GM21529 (cell line): ENCODE measurements at regions not wholly inside any gene's neighbourhood (a gene's known extent, or its start where the extent isn't known, plus 50 kb on each side); places are given as distances from the start of the nearest gene placed in this dataset.

ENCODE experiments used
- ATAC-seq: cut with Tn5 transposase; IDR thresholded peaks from one replicate; pipeline ENCODE4 v1.9.1; 2021; ENCODE audit not compliant: unreplicated experiment

DNA sequence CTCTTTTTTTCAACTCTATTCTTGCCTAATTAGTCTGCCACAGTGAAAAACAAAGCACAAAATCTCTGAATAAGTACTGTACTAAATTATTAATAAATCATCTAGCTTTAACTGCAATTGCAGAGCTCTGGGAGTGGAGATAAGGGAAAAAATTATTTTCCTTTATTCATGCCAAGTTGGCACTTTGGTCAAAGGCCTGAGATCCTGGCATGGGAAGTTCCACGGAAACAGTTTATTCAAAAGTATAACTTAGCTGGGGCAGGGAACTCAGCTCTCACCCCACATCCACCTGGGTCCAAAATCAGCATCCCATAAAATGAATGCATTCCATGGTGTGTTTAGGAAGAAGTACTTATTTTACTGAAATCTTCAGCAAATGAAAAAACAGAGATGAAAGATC, 185.2 kb upstream of the APCDD1 start:
- no peak for ATAC-seq

DNA sequence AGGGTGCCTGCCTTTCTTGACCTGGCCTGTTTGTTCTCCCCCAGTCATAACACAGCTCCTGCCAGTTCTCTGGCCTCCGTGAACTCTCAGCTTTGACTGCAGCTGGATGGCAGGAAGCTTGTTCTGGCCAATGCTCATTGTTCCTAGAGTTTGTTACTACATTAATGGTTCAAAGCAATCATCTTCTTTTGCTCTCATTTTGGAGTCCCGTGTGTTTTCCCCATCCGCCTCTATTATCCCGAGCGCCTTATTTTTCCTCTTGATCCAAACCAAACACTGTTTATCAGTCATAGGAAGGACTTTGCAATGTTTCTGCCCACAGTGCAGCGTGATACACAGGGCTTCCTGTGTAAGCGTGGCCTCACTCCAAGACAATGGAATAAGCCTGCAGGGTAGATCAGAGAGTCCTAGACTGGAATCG, 184.3 kb upstream of the APCDD1 start:
- no peak for ATAC-seq

DNA sequence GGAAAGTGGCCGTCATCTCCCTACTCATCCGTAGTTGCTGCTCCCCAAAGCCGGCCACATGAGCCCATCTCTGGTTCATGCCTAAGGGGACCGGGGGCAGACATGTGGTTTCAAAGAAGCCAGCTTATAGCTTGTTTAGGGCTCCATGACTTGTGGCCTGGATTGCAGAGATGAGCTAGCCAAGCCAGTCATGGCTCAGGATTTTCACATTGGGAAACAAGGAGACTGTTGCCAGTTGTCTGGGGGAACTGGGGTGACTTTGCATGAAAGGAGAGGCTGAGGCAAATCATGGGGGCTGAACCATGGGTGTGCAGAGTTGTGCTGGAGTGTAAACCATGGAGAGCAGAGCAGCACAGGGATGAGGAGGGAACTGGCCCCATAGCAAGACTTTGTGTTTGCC, 183.0 kb upstream of the APCDD1 start:
- ATAC-seq, result no peak

GRCh38 chr18:10274301-10274700, 180.1 kb upstream of the APCDD1 start:
- ATAC-seq, result no peak

DNA sequence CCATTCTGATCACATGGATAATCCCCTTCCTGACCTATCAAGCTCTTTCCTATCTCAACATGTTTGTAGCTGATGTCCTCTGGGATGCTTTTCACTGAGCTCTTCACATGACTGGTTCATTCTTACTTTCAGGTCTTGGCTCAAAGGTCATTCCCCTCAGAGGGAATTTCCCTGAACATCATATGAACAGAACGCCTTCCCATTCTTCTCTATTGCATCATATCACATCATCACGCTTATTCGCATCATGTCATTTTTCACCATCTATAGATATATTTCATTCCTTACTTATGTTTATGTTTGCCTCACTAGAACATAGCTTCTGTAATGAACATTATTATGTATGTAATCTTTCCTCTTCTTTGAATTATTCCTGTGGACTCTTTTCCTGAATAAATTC, 178.9 kb upstream of the APCDD1 start:
- ATAC-seq, result no peak

DNA sequence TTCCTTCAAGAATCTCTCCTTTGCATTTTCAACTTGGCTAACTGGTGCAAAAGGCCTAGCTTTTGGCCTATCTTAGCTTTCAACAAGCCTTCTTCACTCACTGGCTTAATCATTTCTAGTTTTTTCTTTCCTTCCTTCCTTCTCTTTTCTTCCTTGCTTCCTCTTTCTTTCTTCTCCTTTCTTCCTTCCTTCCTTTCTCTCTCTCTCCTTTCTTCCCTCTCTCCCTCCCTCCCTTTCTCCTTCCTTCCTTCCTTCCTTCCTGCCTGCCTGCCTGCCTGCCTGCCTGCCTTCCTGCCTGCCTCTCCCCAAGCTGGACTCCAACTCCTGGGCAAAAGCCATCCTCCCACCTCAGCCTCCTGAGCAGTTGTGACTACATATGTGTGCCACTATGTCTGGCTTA, 176.2 kb upstream of the APCDD1 start:
- no peak for ATAC-seq

- ATAC-seq, result no peak
These were observed 175.0 kb upstream of the APCDD1 start for GRCh38 chr18:10279471-10279870.

- no peak for ATAC-seq
These were observed 174.4 kb upstream of the APCDD1 start for GRCh38 chr18:10279905-10280644.

GRCh38 chr18:10284540-10285282, 169.7 kb upstream of the APCDD1 start:
- ATAC-seq, result no peak

- ATAC-seq, result peak; percentile 59
These were observed 169.2 kb upstream of the APCDD1 start for GRCh38 chr18:10285283-10285640.

DNA sequence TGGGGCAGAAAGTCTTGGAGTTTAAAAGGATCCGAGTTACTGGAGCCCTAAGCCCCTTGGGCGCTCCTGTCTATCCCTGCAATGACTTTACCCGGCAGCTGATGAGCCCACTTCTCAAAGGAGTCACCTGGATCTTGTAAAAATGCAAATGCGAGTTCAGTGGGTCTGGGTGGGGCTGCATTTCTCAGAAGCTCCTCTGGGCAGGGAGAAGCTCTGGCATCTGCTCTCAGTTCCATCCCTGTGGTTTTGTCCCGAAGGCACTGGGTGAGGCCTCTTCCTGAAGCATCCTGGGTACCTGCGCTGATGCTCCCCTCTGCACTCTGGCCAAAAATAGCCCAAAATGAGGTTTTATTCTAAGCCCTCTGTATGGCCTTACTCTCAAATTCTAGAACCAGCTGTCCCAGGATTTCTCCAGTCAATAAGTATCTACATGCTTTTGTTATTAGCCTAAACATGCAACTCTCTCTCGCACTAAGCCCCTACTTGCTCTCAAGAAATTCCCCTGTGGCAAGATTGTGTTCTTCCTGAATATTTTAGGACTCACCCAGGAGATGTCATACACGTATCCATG, 167.8 kb upstream of the APCDD1 start:
- ATAC-seq, result no peak

- ATAC-seq, result no peak
These were observed 165.2 kb upstream of the APCDD1 start for GRCh38 chr18:10289251-10289650.

DNA sequence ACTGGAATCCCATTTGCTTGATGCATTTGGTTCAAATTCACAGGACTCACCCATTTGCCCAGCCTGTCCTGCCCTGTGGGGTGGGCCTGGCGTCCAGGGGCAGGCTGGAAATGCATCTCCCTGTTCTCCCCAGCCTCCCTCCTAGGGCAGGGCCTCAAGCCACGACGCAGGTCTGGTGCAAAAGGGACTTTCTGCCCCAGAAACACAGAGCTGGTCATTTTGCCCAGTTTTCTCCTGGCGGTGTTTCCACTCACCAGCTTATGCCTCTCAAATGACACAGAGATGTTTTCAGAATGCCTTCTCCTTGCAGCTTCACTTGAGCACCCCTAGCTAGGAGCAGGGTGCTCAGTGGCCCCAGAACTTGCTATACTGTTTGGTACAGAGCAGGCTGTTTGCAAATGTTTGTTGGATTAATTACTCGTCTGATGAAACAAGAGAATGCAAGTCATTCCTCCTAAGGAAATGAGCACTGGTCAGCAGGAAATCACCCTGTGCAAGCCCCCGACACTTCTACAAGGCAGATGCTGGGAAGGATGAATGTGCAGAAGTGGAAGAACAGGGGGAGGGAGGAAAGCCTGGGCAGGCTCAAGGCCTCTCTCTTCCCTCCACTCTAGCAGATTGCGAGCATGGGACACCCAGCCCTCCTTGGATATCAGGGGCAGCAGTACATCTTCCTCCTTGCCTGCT, 164.3 kb upstream of the APCDD1 start:
- no peak for ATAC-seq

- no peak for ATAC-seq
These were observed 163.7 kb upstream of the APCDD1 start for GRCh38 chr18:10290638-10291235.

DNA sequence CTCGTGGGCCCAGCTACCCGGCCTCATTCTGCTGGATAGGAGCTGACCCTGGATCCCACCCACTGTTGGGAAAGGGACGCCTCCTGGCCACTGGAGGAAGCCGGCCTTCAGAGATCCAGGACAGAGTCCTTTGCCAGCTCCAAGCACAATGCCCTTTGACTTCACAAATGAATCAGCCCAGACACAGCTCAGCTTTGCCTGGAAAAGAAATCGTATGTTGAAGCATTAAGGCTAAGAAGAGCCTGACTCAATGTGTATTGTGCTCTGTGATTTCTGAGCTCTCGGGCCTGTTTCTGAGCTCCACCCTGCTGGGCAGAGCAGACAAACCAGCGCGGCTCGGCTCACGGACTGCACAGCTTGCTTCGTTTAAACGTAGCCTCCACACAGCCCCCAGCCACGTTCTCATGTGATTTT, 162.9 kb upstream of the APCDD1 start:
- ATAC-seq, result no peak

GRCh38 chr18:10293966-10294365, 160.5 kb upstream of the APCDD1 start:
- no peak for ATAC-seq

DNA sequence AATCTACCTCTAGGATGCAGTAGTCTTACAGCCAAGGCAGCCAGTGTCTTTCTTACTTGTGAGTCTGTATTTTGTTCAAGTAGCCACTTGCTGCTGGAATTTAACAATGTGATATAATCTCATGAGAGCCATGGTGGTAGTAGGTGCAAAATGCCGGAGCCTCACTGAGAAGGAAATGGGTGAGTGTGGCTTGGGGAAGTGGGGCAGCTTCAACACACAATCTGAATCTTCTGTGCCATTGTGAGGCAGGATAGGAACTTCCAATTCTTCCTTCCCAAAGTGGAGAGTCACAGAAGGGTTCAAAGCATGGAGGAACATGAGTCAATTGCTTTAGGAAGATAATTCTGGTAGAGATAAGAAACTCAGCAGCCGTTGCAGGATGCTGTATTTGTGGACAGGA, 158.7 kb upstream of the APCDD1 start:
- no peak for ATAC-seq

- no peak for ATAC-seq
These were observed 157.9 kb upstream of the APCDD1 start for GRCh38 chr18:10296491-10296890.

DNA sequence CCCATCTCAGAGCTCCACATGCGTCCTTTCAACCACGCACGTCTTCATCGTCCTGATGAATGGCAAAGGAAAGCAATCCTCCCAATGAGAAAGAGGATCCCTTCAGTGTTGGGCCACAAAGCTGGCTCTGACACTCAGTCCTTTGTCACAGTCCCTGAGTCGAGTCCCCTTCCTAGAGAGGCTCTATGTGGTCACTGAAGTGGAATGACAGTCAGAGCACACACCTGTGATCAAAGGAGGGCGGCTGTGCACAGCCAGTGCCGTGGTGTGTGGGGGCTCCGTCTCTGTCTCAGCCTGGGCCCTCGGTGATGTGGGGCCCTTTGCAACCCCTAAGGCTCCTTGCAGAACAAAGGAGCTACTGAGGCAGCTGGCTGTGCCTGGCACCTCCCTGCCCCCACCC, 157.3 kb upstream of the APCDD1 start:
- ATAC-seq, result no peak

- ATAC-seq, result no peak
These were observed 156.1 kb upstream of the APCDD1 start for GRCh38 chr18:10298346-10298745.

- no peak for ATAC-seq
These were observed 154.8 kb upstream of the APCDD1 start for GRCh38 chr18:10299643-10300042.
